ENCODE measurements at regions not wholly inside any gene's neighbourhood (a gene's known extent, or its start where the extent isn't known, plus 50 kb on each side); places are given as distances from the start of the nearest gene placed in this dataset.

DNA sequence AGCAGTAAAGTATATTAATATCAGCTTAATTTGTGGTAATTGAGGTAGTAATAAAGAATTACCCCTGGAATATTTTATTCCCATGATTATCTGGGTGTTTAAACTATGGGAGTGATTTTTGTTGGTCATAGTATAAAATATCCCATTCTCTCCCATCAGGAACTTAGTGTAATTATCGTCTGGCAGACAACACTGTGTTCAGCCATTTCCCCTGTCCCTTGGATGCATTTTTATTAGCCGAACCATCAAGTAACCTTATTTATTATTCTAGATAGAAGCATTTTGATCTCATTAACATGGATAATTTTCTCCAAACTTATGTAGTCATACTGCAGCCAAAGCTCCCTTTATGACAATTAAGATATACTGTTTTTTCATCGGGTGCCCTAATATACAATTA is 320.8 kb downstream of the MAT2B start:
- TF ChIP-seq CTCF (IDR thresholded peaks at IDR 0.05 in 4 of 5, conservative IDR thresholded peaks at IDR 0.05 in 1 of 5) (no peak), POLR2A (IDR thresholded peaks at IDR 0.05) (no peak)

Data from gastrocnemius medialis (tissue), 4 donors.